DMS 273 (cell line): ENCODE measurements at regions not wholly inside any gene's neighbourhood (a gene's known extent, or its start where the extent isn't known, plus 50 kb on each side); places are given as distances from the start of the nearest gene placed in this dataset.
A peak's percentile ranks its signal among the peaks of the same experiment; 100 is the strongest.

Source experiments
- DNase-seq: peaks from one replicate; lab custom pipeline; 2025; ENCODE audit not compliant: unreplicated experiment; lab: John Stamatoyannopoulos, UW

- DNase-seq: no peak
Observed at GRCh38 chr20:16678779-16679178, 51.0 kb upstream of the SNRPB2 start.

- DNase-seq: no peak
Observed at GRCh38 chr20:16676891-16677290, 52.9 kb upstream of the SNRPB2 start.

- no peak for DNase-seq
Observed at GRCh38 chr20:16675001-16675564, 54.7 kb upstream of the SNRPB2 start.

GRCh38 chr20:16674243-16674642, 55.6 kb upstream of the SNRPB2 start:
- no peak for DNase-seq

GRCh38 chr20:16672299-16672698, 57.5 kb upstream of the SNRPB2 start:
- peak; percentile 85 for DNase-seq

- DNase-seq: peak; percentile 84
Observed at GRCh38 chr20:16671753-16672152, 58.1 kb upstream of the SNRPB2 start.

- peak; percentile 52 for DNase-seq
Observed at GRCh38 chr20:16666272-16666671, 63.6 kb upstream of the SNRPB2 start.

GRCh38 chr20:16664020-16664419, 65.8 kb upstream of the SNRPB2 start:
- DNase-seq: peak; percentile 98

GRCh38 chr20:16662467-16662866, 67.4 kb upstream of the SNRPB2 start:
- peak; percentile 79 for DNase-seq

GRCh38 chr20:16661756-16662155, 68.1 kb upstream of the SNRPB2 start:
- peak; percentile 75 for DNase-seq

GRCh38 chr20:16654858-16655535, 74.8 kb upstream of the SNRPB2 start:
- peak; percentile 18 for DNase-seq

- no peak for DNase-seq
Observed at GRCh38 chr20:16653266-16653665, 76.6 kb upstream of the SNRPB2 start.

GRCh38 chr20:16647875-16648597, 74.8 kb upstream of the KIF16B start:
- peak; percentile 68 for DNase-seq

- no peak for DNase-seq
Observed at GRCh38 chr20:16641511-16642023, 68.3 kb upstream of the KIF16B start.

GRCh38 chr20:16639027-16639941, 66.0 kb upstream of the KIF16B start:
- peak; percentile 18 for DNase-seq

GRCh38 chr20:16637797-16638196, 64.5 kb upstream of the KIF16B start:
- DNase-seq: no peak

GRCh38 chr20:16626849-16627248, 53.6 kb upstream of the KIF16B start:
- DNase-seq: peak; percentile 23

- DNase-seq: no peak
Observed at GRCh38 chr20:16624106-16624505, 50.9 kb upstream of the KIF16B start.
